Fibroblast of skin of back (primary cell): ENCODE measurements at regions not wholly inside any gene's neighbourhood (a gene's known extent, or its start where the extent isn't known, plus 50 kb on each side); places are given as distances from the start of the nearest gene placed in this dataset.
"Not testable (repeated sequence)": the region's sequence is repeated elsewhere in the genome, so short reads cannot be mapped to it uniquely, and the experiment has no call there.

Experiments
- DNase-seq: peaks from one replicate; pipeline ENCODE4 v3.0.0-alpha.2; 2013

GRCh38 chr2:37782721-37783371 is 111.4 kb upstream of the CDC42EP3 start:
- peak; percentile 84 for DNase-seq

DNA sequence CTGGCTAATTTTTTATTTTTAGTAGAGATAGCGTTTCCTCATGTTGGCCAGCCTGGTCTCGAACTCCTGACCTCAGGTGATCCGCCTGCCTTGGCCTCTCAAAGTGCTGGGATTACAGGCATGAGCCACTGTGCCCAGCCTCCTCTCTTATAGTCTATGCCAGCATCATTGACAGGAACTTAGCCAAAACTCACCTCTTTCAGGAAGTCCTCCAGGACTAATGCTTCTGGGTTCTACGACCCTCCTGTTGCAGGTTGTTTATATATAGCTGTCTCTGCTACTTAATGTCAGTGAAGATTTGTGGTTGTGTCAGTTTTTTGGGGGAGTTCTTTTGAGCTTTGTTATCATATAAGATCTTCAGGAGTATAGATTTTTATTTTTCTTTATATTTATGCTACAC is 112.1 kb upstream of the CDC42EP3 start:
- DNase-seq = no peak

GRCh38 chr2:37784071-37784758 is 112.8 kb upstream of the CDC42EP3 start:
- DNase-seq = no peak

- DNase-seq = no peak
Measured at GRCh38 chr2:37784759-37785149, 113.3 kb upstream of the CDC42EP3 start.

GRCh38 chr2:37786191-37786698 is 114.8 kb upstream of the CDC42EP3 start:
- peak; percentile 35 for DNase-seq

DNA sequence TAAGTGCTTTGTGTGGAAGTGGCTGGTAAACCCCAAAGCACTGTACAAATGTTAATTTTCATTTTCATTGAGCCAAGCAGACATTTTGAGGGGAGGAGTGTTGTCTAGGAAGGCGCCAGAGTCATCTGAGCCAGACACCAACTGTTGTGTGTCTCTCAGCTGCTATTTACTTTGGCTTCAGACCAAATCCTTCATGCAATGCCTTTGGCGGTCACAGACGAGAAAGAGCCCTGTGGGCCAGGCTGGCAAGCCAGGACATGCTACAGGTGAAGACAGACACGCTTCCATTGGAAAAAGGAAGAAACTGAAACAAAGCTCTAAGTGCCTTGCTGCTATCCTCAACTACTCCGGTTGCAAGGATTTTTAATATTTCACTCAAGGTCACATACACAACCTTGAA is 115.4 kb upstream of the CDC42EP3 start:
- DNase-seq = no peak

GRCh38 chr2:37788602-37789209 is 117.3 kb upstream of the CDC42EP3 start:
- no peak for DNase-seq

GRCh38 chr2:37790019-37790418 is 118.6 kb upstream of the CDC42EP3 start:
- peak; percentile 71 for DNase-seq

- DNase-seq = no peak
Measured at GRCh38 chr2:37790462-37790861, 119.0 kb upstream of the CDC42EP3 start.

- no peak for DNase-seq
Measured at GRCh38 chr2:37792366-37792765, 120.9 kb upstream of the CDC42EP3 start.

- no peak for DNase-seq
Measured at GRCh38 chr2:37793004-37793403, 121.6 kb upstream of the CDC42EP3 start.

DNA sequence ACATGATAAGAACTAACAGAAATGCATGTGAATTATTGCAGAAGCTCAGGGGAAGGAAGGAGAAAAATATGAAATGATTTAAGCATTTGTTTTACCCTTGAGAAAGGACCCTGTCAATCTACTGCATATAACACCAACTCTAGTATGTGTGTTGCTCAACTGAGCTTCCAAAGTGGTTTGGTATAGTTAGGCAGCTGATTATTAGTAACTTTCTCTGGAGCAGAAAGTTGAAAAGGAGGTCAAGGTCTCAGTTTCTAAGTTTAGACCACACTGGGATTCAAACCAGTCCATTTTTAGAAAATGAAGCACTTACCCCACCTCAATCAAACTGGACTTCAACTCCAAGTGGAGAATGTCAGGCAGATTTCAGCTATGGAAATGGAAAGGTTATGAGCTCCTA is 123.3 kb upstream of the CDC42EP3 start:
- DNase-seq = no peak

DNA sequence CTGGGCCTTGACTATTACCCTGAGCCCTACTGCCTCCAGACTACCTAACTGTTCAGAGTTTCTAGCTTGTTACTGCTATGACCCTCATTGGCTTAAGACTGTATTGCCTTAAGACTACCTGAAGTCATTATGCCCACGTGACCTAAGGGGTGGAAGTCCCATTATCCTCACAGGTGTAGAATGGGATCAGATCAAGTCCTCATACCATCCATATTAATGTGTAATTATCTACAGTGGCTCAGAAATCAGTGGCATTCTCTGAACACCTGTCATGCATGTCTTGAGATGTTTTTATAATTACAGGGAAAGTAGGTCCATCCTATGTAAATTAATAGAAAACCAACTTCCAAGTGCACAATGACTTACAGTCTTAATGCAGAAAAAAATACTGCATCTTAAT is 124.0 kb upstream of the CDC42EP3 start:
- no peak for DNase-seq

- DNase-seq = peak; percentile 97
Measured at GRCh38 chr2:37795938-37796337, 124.5 kb upstream of the CDC42EP3 start.

- no peak for DNase-seq
Measured at GRCh38 chr2:37796481-37796880, 125.0 kb upstream of the CDC42EP3 start.

GRCh38 chr2:37797081-37797480 is 125.6 kb upstream of the CDC42EP3 start:
- DNase-seq = peak; percentile 80

DNA sequence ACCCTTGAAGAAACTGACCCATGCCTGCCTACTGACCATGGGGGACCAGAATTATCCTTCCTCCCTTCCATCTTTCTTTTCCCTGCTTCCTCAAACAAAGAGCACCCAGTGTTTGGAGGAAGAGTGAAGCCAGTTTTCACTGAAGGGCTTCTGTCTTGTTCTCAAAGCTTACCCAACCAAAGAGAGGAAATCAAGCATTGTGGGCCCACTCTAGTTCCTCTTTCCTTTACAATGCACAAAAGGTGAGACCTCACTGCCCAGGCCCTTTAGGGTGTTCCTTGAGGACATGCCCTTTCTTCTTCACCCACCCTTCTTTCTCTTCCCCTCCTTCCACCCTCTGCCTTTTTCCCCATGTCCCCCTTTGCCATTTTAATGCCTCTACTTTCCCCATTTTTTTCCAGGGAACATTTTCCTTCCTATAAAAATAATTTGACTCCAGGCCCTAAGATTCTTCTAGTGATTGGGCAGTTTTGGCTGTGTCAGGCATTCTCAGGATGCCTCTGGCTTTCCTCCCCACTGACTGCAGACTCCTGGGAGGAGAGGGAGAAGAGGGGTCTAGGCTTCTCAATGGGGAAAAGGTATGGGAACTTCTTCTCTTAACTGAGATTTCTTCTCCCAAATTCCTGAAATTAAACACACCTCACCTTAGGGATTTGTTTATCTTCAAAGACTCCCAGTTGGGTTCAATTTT is 126.6 kb upstream of the RMDN2 start:
- DNase-seq = peak; percentile 68

DNA sequence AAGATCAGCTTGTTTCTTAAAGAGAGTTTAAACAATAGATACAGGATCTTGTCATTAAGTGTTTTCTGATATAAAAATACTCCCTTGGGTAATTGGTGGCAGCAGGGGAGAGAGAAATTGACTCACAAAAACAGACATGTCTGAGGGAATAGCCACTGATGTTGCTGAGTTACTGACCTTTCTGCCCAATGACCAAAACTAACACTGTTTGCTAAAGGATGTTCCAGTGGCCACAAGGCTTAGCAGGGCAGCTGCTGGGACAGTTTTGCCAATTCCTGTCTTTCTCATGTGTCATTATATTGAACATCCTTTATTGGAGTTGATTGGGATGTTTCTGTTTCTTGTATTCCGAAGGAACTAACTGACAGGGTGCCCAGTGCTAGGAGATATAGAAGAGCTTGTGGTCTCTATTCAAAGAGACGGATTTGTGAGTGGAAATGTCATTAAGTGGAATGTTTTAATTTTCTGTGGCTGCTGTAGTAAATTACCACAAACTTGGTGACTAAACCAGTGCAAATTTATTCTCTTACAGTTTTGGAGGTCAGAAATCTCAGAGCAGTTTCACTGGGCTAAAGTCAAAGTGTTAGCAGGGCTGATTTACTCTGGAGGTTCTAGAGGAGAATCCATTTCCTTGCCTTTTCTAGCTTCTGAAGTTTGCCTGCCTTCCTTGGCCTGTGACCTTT is 124.8 kb upstream of the RMDN2 start:
- DNase-seq = peak; percentile 30

GRCh38 chr2:37802211-37802752 is 122.8 kb upstream of the RMDN2 start:
- DNase-seq = peak; percentile 80

DNA sequence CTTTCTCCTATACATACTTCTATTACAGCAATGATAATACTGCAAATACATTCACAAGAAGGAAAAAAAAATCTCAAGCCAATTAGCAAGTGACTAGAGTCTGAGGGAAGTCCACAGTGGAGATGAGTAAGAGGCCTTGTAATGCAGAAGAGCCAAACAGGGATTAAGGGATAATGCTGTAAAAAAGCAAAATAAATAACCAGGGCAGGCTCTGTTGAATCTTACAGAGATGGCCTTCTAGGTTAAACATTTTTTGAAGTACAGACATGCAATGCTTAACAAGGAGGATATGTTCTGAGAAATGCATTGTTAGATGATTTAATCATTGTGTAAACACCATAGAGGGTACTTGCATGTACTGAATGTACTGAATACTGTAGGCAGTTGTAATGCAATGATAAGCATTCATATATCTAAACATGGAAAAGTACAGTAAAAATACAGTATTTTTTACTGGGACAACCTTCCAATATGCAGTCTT is 122.1 kb upstream of the RMDN2 start:
- DNase-seq = peak; percentile 99

GRCh38 chr2:37806004-37806403 is 119.1 kb upstream of the RMDN2 start:
- DNase-seq = not testable (repeated sequence)

DNA sequence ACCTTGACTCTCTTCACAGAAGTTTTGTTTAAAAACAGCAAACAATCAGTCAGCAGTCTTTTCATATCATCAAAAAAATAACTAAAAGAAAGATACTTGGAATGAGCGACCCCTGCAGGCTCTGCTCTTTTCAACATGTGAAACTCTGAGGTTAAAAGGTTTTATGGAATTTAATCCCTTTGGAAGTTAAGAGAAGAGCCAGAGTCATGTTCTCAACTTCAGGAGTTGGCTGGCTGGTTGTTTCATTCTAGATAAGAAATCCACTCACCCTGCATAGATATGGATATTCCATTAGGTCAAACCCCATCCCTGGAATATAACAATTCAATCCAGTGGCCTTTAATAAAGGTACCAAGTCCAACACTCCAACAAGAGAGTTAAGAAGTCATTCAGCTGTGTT is 115.6 kb upstream of the RMDN2 start:
- peak; percentile 77 for DNase-seq
